Mesodermal cell (in vitro differentiated cells): ENCODE measurements at regions not wholly inside any gene's neighbourhood (a gene's known extent, or its start where the extent isn't known, plus 50 kb on each side); places are given as distances from the start of the nearest gene placed in this dataset.

Experiments
- H3K27ac ChIP-seq: 2 replicates; pipeline ENCODE4 v1.7.0; 2013; ENCODE audit warnings: mild to moderate bottlenecking, low read depth, low read length, moderate library complexity; ENCODE audit not compliant: severe bottlenecking
- H3K36me3 ChIP-seq: 2 replicates; pipeline ENCODE4 v1.7.1; 2013; ENCODE audit warnings: mild to moderate bottlenecking, low read length, moderate library complexity; ENCODE audit not compliant: control insufficient read depth, insufficient read depth
- H3K4me1 ChIP-seq: one replicate; pipeline ENCODE4 v1.7.1; 2013; ENCODE audit warnings: mild to moderate bottlenecking, low read length; ENCODE audit not compliant: insufficient read depth, control insufficient read depth, poor library complexity, severe bottlenecking
- H3K4me3 ChIP-seq: 2 replicates; pipeline ENCODE4 v1.7.0; 2013; ENCODE audit warnings: low read length, control low read depth, mild to moderate bottlenecking; ENCODE audit not compliant: insufficient read depth, poor library complexity, severe bottlenecking; ENCODE audit errors: extremely low read depth
- H3K9me3 ChIP-seq: 2 replicates; pipeline ENCODE4 v1.7.1; 2013; ENCODE audit warnings: mild to moderate bottlenecking, low read length, moderate library complexity; ENCODE audit not compliant: control insufficient read depth
- WGBS, 2 experiments: methylation state at CpG; one replicate each; pipeline ENCODE4 v1.1.5; 2013; ENCODE audit warnings: missing lambda C conversion rate in 2 of 2; ENCODE audit not compliant: insufficient coverage in 2 of 2; 5-methylcytosine and 5-hydroxymethylcytosine counted together

- no CpG with 5 or more reads among the region's 1 CpG for whole genome bisulfite sequencing, 2 experiments
- H3K4me1 ChIP-seq = peaks cover 30% of the 10 kb centered on the region
- peaks cover 10% of the 10 kb centered on the region for H3K9me3 ChIP-seq
- no peak overlapping the region for H3K27ac ChIP-seq
- no peak overlapping the region for H3K4me3 ChIP-seq
- H3K36me3 ChIP-seq = no peaks in the 10 kb centered on the region
Observed at GRCh38 chr13:76725896-76726295, 160.3 kb downstream of the KCTD12 start.

- Histone ChIP-seq H3K27ac (peak overlapping the region; percentile 19), H3K4me3 (no peak overlapping the region), H3K9me3 (peaks cover 10% of the 10 kb centered on the region), H3K4me1 (peaks cover 37% of the 10 kb centered on the region), H3K36me3 (no peaks in the 10 kb centered on the region)
- no CpG with 5 or more reads among the region's 1 CpG for WGBS, 2 experiments
Observed at GRCh38 chr13:76725211-76725610, 161.0 kb downstream of the KCTD12 start.

GRCh38 chr13:76724421-76724820 lies 161.8 kb downstream of the KCTD12 start:
- Histone ChIP-seq H3K9me3 (peaks cover 10% of the 10 kb centered on the region), H3K36me3 (no peaks in the 10 kb centered on the region), H3K27ac (peak overlapping the region; percentile 88), H3K4me3 (no peak overlapping the region), H3K4me1 (peaks cover 43% of the 10 kb centered on the region)
- 73 to 100% methylated on average over 1 to 2 of the region's 2 CpGs for WGBS, 2 experiments

GRCh38 chr13:76723551-76724232 lies 162.5 kb downstream of the KCTD12 start:
- H3K36me3 ChIP-seq = no peaks in the 10 kb centered on the region
- H3K9me3 ChIP-seq = peaks cover 10% of the 10 kb centered on the region
- peak overlapping the region; percentile 88 for H3K27ac ChIP-seq
- no peak overlapping the region for H3K4me3 ChIP-seq
- WGBS, 2 experiments = 39 to 57% methylated on average over 3 to 4 of the region's 5 CpGs
- H3K4me1 ChIP-seq = peaks cover 50% of the 10 kb centered on the region

- Histone ChIP-seq H3K4me1 (peaks cover 59% of the 10 kb centered on the region), H3K36me3 (no peaks in the 10 kb centered on the region), H3K4me3 (no peak overlapping the region), H3K9me3 (peaks cover 6% of the 10 kb centered on the region), H3K27ac (peak overlapping the region; percentile 48)
- WGBS, 2 experiments = no CpG with 5 or more reads among the region's 1 CpG
Observed at GRCh38 chr13:76722782-76723181, 163.4 kb downstream of the KCTD12 start.

GRCh38 chr13:76720821-76721220 lies 165.4 kb downstream of the KCTD12 start:
- H3K9me3 ChIP-seq = no peaks in the 10 kb centered on the region
- no CpG with 5 or more reads among the region's 1 CpG for WGBS, 2 experiments
- no peak overlapping the region for H3K4me3 ChIP-seq

GRCh38 chr13:76720416-76720815 lies 165.8 kb downstream of the KCTD12 start:
- WGBS, 2 experiments = 60 to 89% methylated on average over 1 of the region's 1 CpG
- no peaks in the 10 kb centered on the region for H3K9me3 ChIP-seq
- H3K4me1 ChIP-seq = peaks cover 65% of the 10 kb centered on the region
- H3K36me3 ChIP-seq = no peaks in the 10 kb centered on the region
- peak overlapping the region; percentile 18 for H3K27ac ChIP-seq
- no peak overlapping the region for H3K4me3 ChIP-seq

More at GRCh38 chr13:76720821-76721220, 165.4 kb downstream of the KCTD12 start:
- H3K27ac ChIP-seq = no peak overlapping the region
- H3K4me1 ChIP-seq = peaks cover 65% of the 10 kb centered on the region
- no peaks in the 10 kb centered on the region for H3K36me3 ChIP-seq

GRCh38 chr13:76719955-76720354 lies 166.2 kb downstream of the KCTD12 start:
- 100% methylated on average over 1 of the region's 2 CpGs; no CpG with 5 or more reads in 1 of the 2 experiments for WGBS, 2 experiments
- peak overlapping the region; percentile 65 for H3K27ac ChIP-seq
- no peaks in the 10 kb centered on the region for H3K36me3 ChIP-seq
- peaks cover 65% of the 10 kb centered on the region for H3K4me1 ChIP-seq
- H3K9me3 ChIP-seq = no peaks in the 10 kb centered on the region
- H3K4me3 ChIP-seq = no peak overlapping the region

GRCh38 chr13:76717092-76717491 lies 169.1 kb downstream of the KCTD12 start:
- Histone ChIP-seq H3K27ac (no peak overlapping the region), H3K4me1 (peaks cover 48% of the 10 kb centered on the region), H3K4me3 (no peak overlapping the region), H3K36me3 (no peaks in the 10 kb centered on the region), H3K9me3 (no peaks in the 10 kb centered on the region)
- WGBS, 2 experiments = 40 to 60% methylated on average over 1 of the region's 1 CpG

GRCh38 chr13:76715621-76716020 lies 170.6 kb downstream of the KCTD12 start:
- H3K4me1 ChIP-seq = peaks cover 60% of the 10 kb centered on the region
- H3K27ac ChIP-seq = no peak overlapping the region
- no peaks in the 10 kb centered on the region for H3K9me3 ChIP-seq
- 33 to 47% methylated on average over 1 to 2 of the region's 5 CpGs for WGBS, 2 experiments
- no peak overlapping the region for H3K4me3 ChIP-seq
- H3K36me3 ChIP-seq = no peaks in the 10 kb centered on the region

GRCh38 chr13:76715075-76715474 lies 171.1 kb downstream of the KCTD12 start:
- Histone ChIP-seq H3K9me3 (no peaks in the 10 kb centered on the region), H3K4me3 (no peak overlapping the region), H3K4me1 (peaks cover 56% of the 10 kb centered on the region), H3K27ac (no peak overlapping the region), H3K36me3 (no peaks in the 10 kb centered on the region)
- no CpG with 5 or more reads among the region's 4 CpGs for WGBS, 2 experiments
